22Rv1 (cell line): ENCODE measurements at regions not wholly inside any gene's neighbourhood (a gene's known extent, or its start where the extent isn't known, plus 50 kb on each side); places are given as distances from the start of the nearest gene placed in this dataset.

Experiments
- H3K27ac ChIP-seq: fragments of 450-650 bp; 2 replicates; pipeline ENCODE4 v1.5.1; 2017
- CTCF ChIP-seq: fragments of 450-650 bp; IDR thresholded peaks from 2 replicates; pipeline ENCODE4 v1.5.1; 2017; ENCODE audit warnings: mild to moderate bottlenecking
- ZFX ChIP-seq: fragments of 450-650 bp; IDR thresholded peaks from 2 replicates; pipeline ENCODE4 v1.6.1; 2017; ENCODE audit warnings: antibody characterized with exemption, borderline replicate concordance

GRCh38 chr12:45612044-45612794 is 117.3 kb upstream of the ARID2 start:
- TF ChIP-seq ZFX (no peak), CTCF (no peak)

GRCh38 chr12:45613296-45613695 is 116.2 kb upstream of the ARID2 start:
- H3K27ac ChIP-seq, result no peak overlapping the region
- no peak for TF ChIP-seq CTCF

More at GRCh38 chr12:45612044-45612794, 117.3 kb upstream of the ARID2 start:
- H3K27ac ChIP-seq, result no peak overlapping the region

- no peak for TF ChIP-seq ZFX
- no peak for TF ChIP-seq CTCF
- no peak overlapping the region for H3K27ac ChIP-seq
Measured at GRCh38 chr12:45613855-45614254, 115.7 kb upstream of the ARID2 start.

GRCh38 chr12:45615268-45615667 is 114.2 kb upstream of the ARID2 start:
- H3K27ac ChIP-seq, result no peak overlapping the region
- TF ChIP-seq CTCF (no peak), ZFX (no peak)

GRCh38 chr12:45619736-45620135 is 109.8 kb upstream of the ARID2 start:
- H3K27ac ChIP-seq, result no peak overlapping the region
- TF ChIP-seq CTCF (no peak), ZFX (no peak)

GRCh38 chr12:45621703-45622102 is 107.8 kb upstream of the ARID2 start:
- TF ChIP-seq ZFX (no peak), CTCF (no peak)
- H3K27ac ChIP-seq, result no peak overlapping the region

- TF ChIP-seq ZFX (no peak), CTCF (no peak)
- no peak overlapping the region for H3K27ac ChIP-seq
Measured at GRCh38 chr12:45622210-45622937, 107.1 kb upstream of the ARID2 start.
